A673 (cell line): ENCODE measurements at regions not wholly inside any gene's neighbourhood (a gene's known extent, or its start where the extent isn't known, plus 50 kb on each side); places are given as distances from the start of the nearest gene placed in this dataset.

ENCODE experiments used
- BruUV-seq: library from RNA; stranded (reverse); fragments of 400-500 nt; replicated peaks from 2 replicates; lab custom pipeline; 2021; lab: Mats Ljungman, UMichigan
- CTCF ChIA-PET: fragments of 300-600 bp; sonication (Branson Sonifier 250); formaldehyde crosslinking; loops from one replicate; lab custom pipeline; 2022; ENCODE audit warnings: antibody characterized with exemption; lab: Charles Lee
- POLR2A ChIA-PET: fragments of 300-600 bp; sonication (Branson Sonifier 250); formaldehyde crosslinking; loops from one replicate; lab custom pipeline; 2022; ENCODE audit warnings: antibody characterized with exemption; ENCODE audit not compliant: low non-redundant PET; lab: Charles Lee
- DNase-seq: peaks from one replicate; pipeline ENCODE4 v3.0.0-alpha.2; 2015; ENCODE audit warnings: low spot score
- H3K27ac ChIP-seq: fragments of 200-600 bp; sonication (generic); 2 replicates; pipeline ENCODE4 v1.5.1; 2016; ENCODE audit warnings: mixed run types, low read depth, mild to moderate bottlenecking, mixed read lengths, antibody characterized with exemption, low read length; ENCODE audit not compliant: poor library complexity, severe bottlenecking
- H3K27me3 ChIP-seq: fragments of 200-600 bp; sonication (generic); replicated peaks from 2 replicates; pipeline ENCODE4 v1.6.1; 2017; ENCODE audit warnings: mixed run types, low read depth, mild to moderate bottlenecking, mixed read lengths, antibody characterized with exemption, low read length; ENCODE audit not compliant: insufficient read depth, poor library complexity
- H3K36me3 ChIP-seq: fragments of 200-600 bp; sonication (generic); 2 replicates; pipeline ENCODE4 v1.6.1; 2016; ENCODE audit warnings: mixed run types, mild to moderate bottlenecking, mixed read lengths, antibody characterized with exemption, low read length; ENCODE audit not compliant: insufficient read depth, poor library complexity, severe bottlenecking
- H3K4me1 ChIP-seq: fragments of 200-600 bp; sonication (generic); 2 replicates; pipeline ENCODE4 v1.6.1; 2017; ENCODE audit warnings: mixed run types, mild to moderate bottlenecking, mixed read lengths, antibody characterized with exemption, low read length; ENCODE audit not compliant: insufficient read depth, poor library complexity, severe bottlenecking
- H3K4me3 ChIP-seq: fragments of 200-600 bp; sonication (generic); 2 replicates; pipeline ENCODE4 v1.5.1; 2016; ENCODE audit warnings: low read depth, mixed run types, mild to moderate bottlenecking, mixed read lengths, low read length; ENCODE audit not compliant: poor library complexity, severe bottlenecking
- H3K9me3 ChIP-seq: fragments of 200-600 bp; sonication (generic); 2 replicates; pipeline ENCODE4 v1.6.1; 2016; ENCODE audit warnings: mixed run types, low read depth, mild to moderate bottlenecking, mixed read lengths, antibody characterized with exemption, low read length; ENCODE audit not compliant: poor library complexity, severe bottlenecking
- EZH2 ChIP-seq: fragments of 200-600 bp; sonication (generic); IDR thresholded peaks from 2 replicates; pipeline ENCODE4 v1.6.1; 2017; ENCODE audit warnings: borderline replicate concordance, low read depth, mild to moderate bottlenecking, mixed read lengths, antibody characterized with exemption, low read length; ENCODE audit not compliant: poor library complexity, severe bottlenecking
- intact Hi-C: fragments of 100-400 bp; cut with micrococcal nuclease; formaldehyde crosslinking; loops from one replicate; pipeline ENCODE4 v1.10.0; 2022; ENCODE audit not compliant: unreplicated experiment
- TF ChIP-seq, protein P1 (sequence below): fragments of 300-800, 200-600 bp; sonication (generic); conservative IDR thresholded peaks from 2 replicates; pipeline ENCODE4 v1.5.1; 2017; ENCODE audit warnings: low read depth, mild to moderate bottlenecking, antibody characterized with exemption, low read length, moderate library complexity, mixed read lengths

DNA sequence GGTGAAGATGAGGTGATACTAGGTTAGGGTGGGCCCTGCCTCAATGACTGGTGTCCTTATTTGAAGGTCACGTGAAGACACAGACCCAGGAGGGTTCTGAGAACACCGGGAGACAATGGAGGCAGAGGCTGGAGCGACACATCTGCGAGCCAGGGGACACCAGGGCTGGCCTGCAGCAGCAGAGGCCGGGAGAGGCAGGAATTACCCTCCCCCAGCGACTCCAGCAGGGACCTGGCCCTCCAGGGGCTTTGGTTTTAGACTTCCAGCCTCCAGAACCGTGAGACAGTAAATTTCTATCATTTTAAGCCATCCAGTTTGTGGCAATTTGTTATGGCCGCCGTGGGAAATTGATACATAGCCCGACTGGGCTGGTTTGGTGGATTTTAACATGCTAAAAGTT, 152.2 kb downstream of the DNAJB6 start:
- Histone ChIP-seq H3K27me3 (peaks cover 13% of the 10 kb centered on the region), H3K9me3 (peaks cover 3% of the 10 kb centered on the region), H3K36me3 (no peaks in the 10 kb centered on the region), H3K4me1 (no peaks in the 10 kb centered on the region), H3K4me3 (no peak overlapping the region), H3K27ac (no peak overlapping the region)
- POLR2A ChIA-PET, result no interaction called here
- no peak for DNase-seq
- no TSS peak for BruUV-seq
- intact Hi-C loops, result no loop called here
- TF ChIP-seq EZH2, result no peak
- TF ChIP-seq, protein P1, sequence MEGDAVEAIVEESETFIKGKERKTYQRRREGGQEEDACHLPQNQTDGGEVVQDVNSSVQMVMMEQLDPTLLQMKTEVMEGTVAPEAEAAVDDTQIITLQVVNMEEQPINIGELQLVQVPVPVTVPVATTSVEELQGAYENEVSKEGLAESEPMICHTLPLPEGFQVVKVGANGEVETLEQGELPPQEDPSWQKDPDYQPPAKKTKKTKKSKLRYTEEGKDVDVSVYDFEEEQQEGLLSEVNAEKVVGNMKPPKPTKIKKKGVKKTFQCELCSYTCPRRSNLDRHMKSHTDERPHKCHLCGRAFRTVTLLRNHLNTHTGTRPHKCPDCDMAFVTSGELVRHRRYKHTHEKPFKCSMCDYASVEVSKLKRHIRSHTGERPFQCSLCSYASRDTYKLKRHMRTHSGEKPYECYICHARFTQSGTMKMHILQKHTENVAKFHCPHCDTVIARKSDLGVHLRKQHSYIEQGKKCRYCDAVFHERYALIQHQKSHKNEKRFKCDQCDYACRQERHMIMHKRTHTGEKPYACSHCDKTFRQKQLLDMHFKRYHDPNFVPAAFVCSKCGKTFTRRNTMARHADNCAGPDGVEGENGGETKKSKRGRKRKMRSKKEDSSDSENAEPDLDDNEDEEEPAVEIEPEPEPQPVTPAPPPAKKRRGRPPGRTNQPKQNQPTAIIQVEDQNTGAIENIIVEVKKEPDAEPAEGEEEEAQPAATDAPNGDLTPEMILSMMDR, result no peak
- CTCF ChIA-PET, result no interaction called here
